HG03469 (cell line): ENCODE measurements at regions not wholly inside any gene's neighbourhood (a gene's known extent, or its start where the extent isn't known, plus 50 kb on each side); places are given as distances from the start of the nearest gene placed in this dataset.
A peak's percentile ranks its signal among the peaks of the same experiment; 100 is the strongest.

Experiments used
- ATAC-seq: cut with Tn5 transposase; IDR thresholded peaks from one replicate; pipeline ENCODE4 v1.9.1; 2021; ENCODE audit warnings: mild to moderate bottlenecking, moderate library complexity, moderate number of reproducible peaks; ENCODE audit not compliant: unreplicated experiment

- no peak for ATAC-seq
Observed at GRCh38 chrX:96430756-96431455, 253.7 kb upstream of the DIAPH2 start.

- ATAC-seq, result no peak
Observed at GRCh38 chrX:96432647-96433046, 252.0 kb upstream of the DIAPH2 start.

GRCh38 chrX:96433409-96434077, 251.1 kb upstream of the DIAPH2 start:
- ATAC-seq, result no peak

GRCh38 chrX:96435378-96436035, 249.1 kb upstream of the DIAPH2 start:
- no peak for ATAC-seq

- no peak for ATAC-seq
Observed at GRCh38 chrX:96436105-96436504, 248.5 kb upstream of the DIAPH2 start.

GRCh38 chrX:96438803-96439202, 245.8 kb upstream of the DIAPH2 start:
- ATAC-seq, result no peak

GRCh38 chrX:96440941-96441340, 243.7 kb upstream of the DIAPH2 start:
- ATAC-seq, result no peak

GRCh38 chrX:96445531-96446065, 239.0 kb upstream of the DIAPH2 start:
- no peak for ATAC-seq

- no peak for ATAC-seq
Observed at GRCh38 chrX:96446524-96446923, 238.1 kb upstream of the DIAPH2 start.

- no peak for ATAC-seq
Observed at GRCh38 chrX:96447161-96447560, 237.5 kb upstream of the DIAPH2 start.

- ATAC-seq, result no peak
Observed at GRCh38 chrX:96449191-96449590, 235.5 kb upstream of the DIAPH2 start.

- no peak for ATAC-seq
Observed at GRCh38 chrX:96449896-96450295, 234.7 kb upstream of the DIAPH2 start.

GRCh38 chrX:96453139-96453538, 231.5 kb upstream of the DIAPH2 start:
- peak; percentile 76 for ATAC-seq

GRCh38 chrX:96455078-96455477, 229.6 kb upstream of the DIAPH2 start:
- peak; percentile 59 for ATAC-seq

GRCh38 chrX:96464880-96465558, 219.6 kb upstream of the DIAPH2 start:
- ATAC-seq, result no peak

GRCh38 chrX:96474029-96474740, 210.5 kb upstream of the DIAPH2 start:
- no peak for ATAC-seq

GRCh38 chrX:96474741-96475125, 209.9 kb upstream of the DIAPH2 start:
- ATAC-seq, result no peak

- no peak for ATAC-seq
Observed at GRCh38 chrX:96480081-96480480, 204.6 kb upstream of the DIAPH2 start.

- no peak for ATAC-seq
Observed at GRCh38 chrX:96481831-96482230, 202.8 kb upstream of the DIAPH2 start.

- no peak for ATAC-seq
Observed at GRCh38 chrX:96483647-96484160, 200.9 kb upstream of the DIAPH2 start.
